PC-9 (cell line): ENCODE measurements at regions not wholly inside any gene's neighbourhood (a gene's known extent, or its start where the extent isn't known, plus 50 kb on each side); places are given as distances from the start of the nearest gene placed in this dataset.

Source experiments
- EZH2 ChIP-seq: fragments of 200-600 bp; sonication (generic); IDR thresholded peaks from 2 replicates; pipeline ENCODE4 v1.8.0; 2017; ENCODE audit warnings: antibody characterized with exemption, low read depth
- TF ChIP-seq, protein P1 (sequence below): fragments of 200-600 bp; sonication (generic); conservative IDR thresholded peaks from 2 replicates; pipeline ENCODE4 v1.6.1; 2017; ENCODE audit warnings: mixed run types, antibody characterized with exemption, mild to moderate bottlenecking, moderate library complexity

DNA sequence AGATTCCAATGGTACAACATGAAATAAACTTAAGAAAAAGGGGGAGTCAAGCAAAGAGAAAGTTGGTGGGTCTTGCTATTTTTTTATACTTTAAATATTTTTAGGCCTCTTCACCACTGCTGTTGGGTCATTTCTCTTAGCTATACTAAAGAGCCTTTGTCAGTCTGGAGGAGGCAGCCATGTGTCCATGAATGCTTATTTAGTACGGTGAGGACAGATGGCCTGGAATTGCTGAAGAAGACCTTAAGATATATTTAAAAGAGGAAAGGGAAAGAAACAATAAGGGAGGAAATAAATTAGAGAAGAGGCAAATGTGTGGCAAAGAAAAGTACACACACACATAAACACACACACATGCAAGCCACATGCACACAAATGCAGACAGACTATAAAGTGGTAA lies 560.5 kb upstream of the MEF2C start:
- TF ChIP-seq, protein P1, sequence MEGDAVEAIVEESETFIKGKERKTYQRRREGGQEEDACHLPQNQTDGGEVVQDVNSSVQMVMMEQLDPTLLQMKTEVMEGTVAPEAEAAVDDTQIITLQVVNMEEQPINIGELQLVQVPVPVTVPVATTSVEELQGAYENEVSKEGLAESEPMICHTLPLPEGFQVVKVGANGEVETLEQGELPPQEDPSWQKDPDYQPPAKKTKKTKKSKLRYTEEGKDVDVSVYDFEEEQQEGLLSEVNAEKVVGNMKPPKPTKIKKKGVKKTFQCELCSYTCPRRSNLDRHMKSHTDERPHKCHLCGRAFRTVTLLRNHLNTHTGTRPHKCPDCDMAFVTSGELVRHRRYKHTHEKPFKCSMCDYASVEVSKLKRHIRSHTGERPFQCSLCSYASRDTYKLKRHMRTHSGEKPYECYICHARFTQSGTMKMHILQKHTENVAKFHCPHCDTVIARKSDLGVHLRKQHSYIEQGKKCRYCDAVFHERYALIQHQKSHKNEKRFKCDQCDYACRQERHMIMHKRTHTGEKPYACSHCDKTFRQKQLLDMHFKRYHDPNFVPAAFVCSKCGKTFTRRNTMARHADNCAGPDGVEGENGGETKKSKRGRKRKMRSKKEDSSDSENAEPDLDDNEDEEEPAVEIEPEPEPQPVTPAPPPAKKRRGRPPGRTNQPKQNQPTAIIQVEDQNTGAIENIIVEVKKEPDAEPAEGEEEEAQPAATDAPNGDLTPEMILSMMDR = no peak
- TF ChIP-seq EZH2 = no peak
